ENCODE measurements at regions not wholly inside any gene's neighbourhood (a gene's known extent, or its start where the extent isn't known, plus 50 kb on each side); places are given as distances from the start of the nearest gene placed in this dataset.
"Not testable (repeated sequence)": the region's sequence is repeated elsewhere in the genome, so short reads cannot be mapped to it uniquely, and the experiment has no call there.

DNA sequence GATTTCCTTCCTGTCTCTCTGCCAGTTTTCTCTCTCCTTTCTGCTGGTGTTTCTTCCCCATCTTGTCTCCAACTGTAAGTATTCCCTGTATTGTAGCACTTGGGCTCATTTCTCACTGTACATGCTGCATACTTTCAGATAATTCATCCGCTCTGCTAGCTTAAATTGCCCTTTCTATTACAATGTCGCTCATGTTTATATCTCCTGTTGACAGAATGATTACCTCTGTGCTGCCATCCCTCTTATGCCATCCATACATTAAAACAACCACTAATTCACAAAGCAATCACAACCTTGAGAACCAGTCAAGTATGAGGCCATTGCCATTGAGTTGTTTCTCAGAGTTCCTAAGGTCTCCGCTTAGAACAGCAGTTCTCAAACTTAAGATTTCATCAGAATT, 107.5 kb upstream of the SOX2 start:
- no peak for DNase-seq

DNA sequence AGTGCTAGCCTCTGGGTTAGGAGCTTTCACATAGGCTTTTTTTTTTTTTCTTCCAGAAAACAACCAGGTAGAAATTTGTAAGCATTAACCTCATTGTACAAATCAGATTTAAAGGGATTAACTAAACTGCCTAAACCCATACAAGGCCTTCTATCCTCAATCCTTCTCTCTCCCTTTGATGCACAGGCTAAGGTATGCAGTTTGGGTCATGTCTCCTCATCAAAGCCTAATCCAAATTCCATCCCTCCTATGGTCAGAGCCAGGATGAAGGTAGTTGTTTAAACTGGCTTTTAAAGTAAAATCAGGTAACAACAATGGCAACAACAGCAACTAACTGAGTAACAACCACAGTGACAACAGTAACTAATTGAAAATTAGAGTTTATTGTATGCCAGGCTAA, 115.6 kb upstream of the SOX2 start:
- DNase-seq = no peak

DNA sequence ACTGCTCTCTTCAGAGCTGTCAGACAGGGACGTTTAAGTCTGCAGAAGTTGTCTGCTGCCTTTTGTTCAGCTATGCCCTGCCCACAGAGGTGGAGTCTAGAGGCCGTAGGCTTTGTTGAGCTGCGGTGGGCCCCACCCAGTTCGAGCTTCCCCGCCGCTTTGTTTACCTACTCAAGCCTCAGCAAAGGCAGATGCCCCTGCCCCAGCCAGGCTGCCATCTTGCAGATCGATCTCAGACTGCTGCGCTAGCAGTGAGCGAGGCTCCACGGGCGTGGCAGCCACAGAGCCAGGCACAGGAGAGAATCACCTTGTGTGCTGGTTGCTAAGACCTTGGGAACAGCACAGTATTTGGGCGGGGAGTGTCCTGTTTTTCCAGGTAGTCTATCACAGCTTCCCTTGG, 120.8 kb upstream of the SOX2 start:
- not testable (repeated sequence) for DNase-seq

DNA sequence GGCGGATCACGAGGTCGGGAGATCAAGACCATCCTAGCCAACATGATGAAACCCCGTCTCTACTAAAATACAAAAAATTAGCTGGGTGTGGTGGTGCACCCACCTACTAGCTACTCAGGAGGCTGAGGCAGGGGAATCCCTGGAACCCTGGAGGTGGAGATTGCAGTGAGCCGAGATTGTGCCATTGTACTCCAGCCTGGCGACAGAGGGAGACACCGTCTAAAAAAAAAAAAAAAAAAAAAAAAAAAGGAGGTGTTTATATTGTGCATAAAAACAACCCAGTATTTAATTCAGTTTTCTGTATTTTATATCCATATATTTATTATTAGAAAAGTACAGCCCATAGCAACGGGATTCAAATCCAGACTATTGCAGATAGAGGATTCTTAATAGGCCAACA, 129.1 kb upstream of the SOX2 start:
- DNase-seq = no peak

DNA sequence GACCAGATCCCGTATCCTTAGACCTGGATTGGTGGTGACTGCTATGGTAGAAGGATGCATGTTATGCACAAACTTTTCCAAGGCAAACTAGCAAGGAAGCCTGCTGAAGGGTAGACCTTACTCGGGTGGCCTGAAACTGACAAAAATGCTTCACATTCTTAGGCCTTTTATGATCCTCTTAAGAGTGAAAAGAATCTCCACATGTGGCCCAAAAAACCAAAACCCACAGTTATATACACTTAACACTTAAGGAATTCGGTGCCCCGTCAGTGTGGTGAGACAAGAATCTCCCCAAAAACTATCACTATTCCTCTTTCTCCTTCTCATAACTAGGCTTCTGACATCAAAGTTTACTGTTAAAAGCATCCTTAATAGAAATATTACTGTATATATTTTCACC, 130.1 kb upstream of the SOX2 start:
- no peak for DNase-seq

DNA sequence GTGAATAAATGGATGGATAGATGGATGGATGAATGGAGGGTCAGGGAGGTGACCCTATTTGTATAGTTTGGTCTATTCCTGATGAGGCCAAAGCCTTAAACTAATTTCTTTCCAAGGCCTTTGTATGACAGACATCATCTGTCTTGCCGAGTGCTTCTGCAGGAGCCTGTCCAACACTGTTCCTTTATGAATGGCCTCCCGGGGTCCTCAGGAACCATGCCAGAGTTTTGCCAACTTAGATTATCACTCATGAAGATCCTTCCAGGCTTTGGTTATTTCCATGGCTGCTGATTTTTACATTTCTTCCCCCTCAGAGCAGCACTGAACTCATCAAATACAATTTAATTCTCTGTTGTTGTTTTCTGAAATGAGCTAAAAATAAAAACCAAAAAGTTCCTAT, 133.0 kb upstream of the SOX2 start:
- no peak for DNase-seq

DNA sequence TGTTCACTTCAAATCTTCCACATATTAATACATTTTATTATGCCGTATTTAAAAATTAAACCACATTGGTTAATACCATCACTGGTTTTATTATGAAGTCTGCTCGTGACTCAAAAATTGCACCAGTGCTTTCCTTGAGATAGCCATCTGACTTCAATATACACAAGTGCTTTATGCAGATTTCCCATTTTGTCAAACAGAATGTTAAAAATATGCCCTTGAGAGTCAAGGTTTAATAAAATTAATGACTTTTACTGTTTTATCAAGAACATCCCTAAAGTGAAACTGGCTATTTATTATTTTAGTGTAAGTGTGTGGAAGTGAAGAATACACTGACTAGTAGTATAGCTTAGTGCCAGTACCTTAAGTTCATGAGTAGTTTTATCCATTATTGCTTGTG, 139.3 kb upstream of the SOX2 start:
- no peak for DNase-seq

DNA sequence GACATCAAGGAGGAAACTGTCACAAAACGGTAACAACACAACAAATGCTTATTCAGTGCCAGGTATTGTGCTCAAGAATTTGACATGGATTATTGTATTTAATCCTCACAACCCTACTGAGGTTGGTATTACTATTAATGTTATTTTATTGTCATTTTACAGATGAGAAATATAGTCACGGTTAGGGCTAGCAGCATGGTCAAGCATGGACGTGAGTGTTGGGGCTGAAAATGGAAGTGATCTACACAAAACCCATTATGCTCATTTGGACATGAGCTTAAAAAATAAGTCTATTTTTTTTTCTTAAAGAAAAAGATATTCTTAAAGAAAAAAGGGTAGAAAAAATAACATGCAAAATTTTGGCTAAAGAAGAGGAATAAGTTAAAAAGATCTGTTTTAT, 141.3 kb upstream of the SOX2 start:
- DNase-seq = no peak

DNA sequence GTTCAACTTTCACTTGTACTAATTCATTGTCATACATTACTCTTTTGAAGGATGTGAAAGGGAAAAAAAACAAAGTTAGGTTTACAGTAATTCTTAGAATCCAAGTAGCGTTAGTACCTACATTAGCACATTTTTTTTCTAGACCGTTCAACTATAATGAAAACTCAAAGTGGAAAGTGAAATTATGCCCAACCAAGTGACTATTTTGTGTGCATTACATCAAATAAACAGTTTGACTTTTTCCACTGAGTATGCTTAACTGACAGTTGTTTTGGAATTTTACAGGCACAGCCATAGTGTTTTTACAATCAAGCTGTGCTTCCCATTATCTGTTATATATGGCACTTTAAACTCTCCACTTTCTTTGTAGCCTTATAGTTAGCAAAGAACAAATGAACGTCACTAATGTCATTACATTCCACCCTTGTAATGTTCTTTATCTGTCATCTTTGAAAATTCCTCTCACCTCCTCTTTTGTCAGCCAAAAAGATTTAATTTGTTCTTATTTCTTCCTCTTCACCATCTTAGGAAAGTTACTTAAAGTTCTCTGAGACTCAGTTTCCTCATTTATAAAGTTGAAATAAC, 142.3 kb upstream of the SOX2 start:
- no peak for DNase-seq

DNA sequence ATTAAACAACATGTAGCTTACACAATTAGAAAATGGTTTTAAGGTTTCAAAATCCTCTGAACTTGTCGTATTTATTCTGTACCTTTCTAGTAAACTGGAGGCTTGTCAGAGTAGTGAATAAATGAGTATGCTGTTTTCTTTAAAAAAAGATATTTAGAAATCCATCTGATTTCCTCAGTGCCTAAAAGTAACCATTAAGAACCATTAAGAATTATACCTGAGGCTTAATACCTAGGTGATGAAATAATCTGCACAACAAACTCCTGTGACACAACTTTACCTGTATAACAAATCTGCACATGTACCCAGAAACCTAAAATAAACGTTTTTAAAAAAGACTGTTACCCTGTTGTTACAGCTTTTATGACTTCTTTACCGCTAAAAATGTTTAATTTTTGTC, 143.0 kb upstream of the SOX2 start:
- DNase-seq = no peak

DNA sequence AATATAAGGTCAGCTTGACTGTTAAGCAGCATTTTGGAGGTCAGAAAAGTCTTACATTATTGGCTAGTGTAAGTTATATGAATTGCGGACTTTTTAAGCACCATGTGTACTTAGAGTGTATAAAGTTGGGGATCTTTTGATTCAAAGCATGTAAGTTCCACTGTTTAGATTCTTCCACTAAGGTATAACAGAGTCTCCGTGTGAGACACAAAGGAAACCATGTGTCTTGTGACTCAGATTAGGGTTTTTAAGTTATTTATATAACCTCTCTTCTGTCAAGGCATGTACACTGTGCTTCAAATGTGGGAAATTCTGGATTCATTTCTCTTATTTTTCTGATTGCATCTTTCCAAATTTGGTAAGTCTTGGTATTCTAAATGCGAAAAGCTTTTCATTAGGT, 143.5 kb upstream of the SOX2 start:
- no peak for DNase-seq

DNA sequence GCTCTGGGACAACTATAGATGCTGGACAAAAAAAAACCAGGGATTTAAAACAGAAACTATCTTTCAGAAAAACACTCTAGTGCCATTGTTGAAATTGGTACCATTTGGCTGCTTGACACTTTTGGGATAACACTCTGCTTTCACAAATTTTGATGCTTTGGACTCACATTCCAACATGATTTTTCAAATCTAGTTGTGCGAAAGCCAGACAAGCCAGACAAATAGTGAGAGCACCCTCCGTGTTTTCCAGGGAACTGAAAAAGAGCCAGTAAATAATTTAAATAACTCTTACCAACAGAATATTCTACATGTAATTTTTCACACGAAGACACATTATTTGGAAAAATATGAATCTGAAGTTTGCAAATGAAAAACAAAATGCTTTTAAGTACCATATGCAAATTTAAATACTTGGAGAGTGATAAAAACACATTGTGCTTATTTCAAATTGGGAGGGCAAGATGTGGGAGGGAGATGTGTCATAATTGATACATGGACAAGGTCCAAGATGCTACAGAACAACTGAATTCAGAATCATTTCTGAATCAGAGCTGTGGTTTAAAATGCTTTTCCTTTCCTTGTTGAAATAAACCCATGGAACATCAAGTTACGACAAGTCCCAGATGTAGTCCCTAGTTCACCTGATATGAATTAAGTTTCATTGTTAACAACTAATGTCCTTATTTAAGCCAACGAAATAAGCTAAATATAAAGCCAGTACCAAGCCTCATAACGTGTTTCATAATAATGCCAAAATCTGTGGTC, 144.2 kb upstream of the SOX2 start:
- no peak for DNase-seq

DNA sequence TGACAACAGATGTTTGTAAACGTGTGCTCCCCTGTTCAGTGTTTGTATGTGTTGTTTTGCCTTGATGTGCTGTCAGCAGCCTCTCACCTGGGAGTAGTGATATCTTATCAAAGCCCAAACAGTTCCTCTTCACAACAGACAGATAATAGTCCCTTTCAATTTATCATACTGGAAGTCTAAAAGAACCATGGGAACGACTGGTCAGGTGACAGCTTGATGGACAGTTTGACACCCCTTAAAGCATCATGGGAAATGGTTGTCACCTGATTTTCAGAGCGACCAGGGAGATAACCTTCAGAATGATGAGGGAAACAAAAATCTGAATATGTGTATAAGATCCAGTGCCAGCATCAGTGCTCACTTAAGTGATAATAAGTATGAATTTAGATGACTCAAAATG, 146.3 kb upstream of the SOX2 start:
- no peak for DNase-seq

DNA sequence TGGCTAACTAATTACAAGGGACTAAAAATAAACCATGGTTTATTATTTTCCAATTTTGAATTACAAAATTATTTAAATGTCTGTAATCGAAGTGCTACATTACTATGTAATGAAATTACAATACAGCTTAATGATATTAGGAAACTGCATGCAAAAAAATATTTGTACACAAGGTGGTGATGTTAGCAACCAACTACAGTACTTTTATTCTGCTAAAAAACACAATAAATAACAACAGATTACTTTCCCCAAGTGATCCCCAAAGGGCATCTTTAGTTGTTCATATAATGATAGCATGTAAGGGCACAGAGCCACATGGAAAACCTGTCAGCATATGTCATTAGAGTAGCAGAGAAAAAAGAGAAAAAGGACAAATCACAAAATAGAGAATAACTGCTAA, 147.5 kb upstream of the SOX2 start:
- no peak for DNase-seq

DNA sequence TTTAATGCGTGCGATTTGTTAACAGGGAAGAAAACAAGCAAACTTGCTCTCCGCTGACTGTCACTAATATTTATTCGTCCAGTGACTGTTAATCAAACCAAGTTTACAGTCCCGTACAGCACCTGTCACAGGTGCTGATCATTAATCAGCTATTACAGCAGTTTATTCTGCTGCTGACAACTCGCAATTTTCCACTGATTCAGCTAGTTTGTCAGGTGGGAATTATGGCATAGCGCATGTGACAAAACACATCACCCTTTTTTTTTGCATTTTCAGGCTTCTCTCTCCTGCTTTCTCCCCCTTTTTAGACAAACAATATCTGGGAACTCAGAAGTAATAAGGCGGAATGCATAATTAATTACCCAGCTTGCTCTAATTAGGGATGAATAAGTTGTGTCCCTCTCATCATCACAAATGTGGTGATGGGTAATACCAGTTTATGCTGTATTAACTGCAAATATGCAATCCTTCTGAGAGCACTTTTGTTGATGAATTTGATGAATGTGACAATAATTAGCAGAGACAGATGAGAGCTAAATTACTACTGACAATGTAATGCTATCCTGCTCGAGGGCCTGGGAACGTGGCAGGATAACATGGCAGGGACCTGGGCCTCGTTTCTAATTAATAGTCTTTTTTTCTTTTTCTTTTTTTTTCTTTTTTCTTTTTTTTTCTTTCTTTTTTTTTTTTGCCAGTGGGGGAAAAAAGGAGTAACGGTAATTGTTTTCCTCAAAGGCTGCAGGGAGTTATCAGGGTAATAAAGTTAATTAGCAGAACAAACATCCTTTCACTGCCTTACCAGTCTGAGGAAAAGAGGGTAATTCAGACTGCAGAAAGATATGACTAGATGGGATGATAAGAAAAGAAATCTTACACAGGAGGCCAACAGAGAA, 150.3 kb upstream of the SOX2 start:
- no peak for DNase-seq

DNA sequence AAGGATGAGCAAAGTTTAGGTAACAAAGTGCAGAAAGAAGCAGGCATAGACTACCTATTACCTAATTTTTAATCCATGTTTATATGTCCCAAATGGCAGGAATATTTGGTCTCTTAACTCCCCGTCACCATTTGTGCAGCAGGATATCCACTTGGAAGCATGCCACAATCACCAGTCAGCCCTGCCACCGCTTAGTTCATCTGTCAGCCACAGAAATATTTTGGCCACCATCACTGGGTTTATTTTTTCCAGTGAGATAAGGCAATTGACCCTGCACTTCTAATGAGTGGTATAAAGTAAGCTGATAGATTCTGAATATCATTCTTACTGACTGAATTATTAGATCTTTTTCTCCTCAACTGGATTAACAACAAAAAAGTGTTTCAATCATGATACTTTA, 152.9 kb upstream of the SOX2 start:
- no peak for DNase-seq

DNA sequence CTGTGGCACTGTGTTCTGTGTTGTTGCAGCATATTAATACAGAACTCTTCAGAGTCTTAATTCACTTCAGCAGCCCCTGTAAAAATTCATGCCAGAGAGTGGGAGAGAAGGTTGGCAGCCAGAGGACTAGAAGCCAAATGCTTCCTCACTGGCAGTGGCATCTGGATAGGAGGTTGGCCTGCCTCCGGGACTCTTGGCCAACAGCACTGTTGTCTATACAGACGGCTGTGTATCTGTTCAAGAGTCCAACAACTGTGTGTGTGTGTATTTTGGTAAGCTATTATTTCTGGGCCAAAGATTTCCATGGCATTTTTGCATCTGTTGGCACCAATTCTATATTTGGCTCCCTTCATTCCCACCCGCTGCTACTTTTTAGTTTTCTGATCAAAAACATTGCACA, 156.0 kb upstream of the SOX2 start:
- no peak for DNase-seq

DNA sequence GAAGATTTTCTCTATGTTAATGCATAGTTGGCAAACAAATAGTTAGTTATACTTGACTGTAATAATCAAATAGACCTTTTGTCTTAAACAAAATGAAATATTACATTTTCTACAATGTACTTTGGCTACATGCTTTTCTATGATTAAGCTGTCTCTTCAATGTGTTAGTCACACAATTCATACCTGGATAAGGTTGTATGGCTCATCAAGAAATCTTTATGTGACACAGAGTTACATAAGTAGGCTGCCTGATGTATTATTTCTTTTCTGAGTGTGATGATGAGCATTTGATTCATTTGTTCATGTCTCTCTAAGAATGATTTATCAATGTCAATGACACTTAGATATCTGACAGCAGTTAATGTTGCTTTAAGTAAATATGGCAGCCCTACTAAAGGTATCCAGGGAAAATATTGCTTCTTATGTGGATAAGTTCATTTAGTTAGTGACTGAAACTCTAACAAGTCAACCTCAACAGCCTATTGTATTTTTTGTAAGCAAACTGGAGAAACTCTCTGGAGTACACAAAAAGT, 157.4 kb upstream of the SOX2 start:
- no peak for DNase-seq

DNA sequence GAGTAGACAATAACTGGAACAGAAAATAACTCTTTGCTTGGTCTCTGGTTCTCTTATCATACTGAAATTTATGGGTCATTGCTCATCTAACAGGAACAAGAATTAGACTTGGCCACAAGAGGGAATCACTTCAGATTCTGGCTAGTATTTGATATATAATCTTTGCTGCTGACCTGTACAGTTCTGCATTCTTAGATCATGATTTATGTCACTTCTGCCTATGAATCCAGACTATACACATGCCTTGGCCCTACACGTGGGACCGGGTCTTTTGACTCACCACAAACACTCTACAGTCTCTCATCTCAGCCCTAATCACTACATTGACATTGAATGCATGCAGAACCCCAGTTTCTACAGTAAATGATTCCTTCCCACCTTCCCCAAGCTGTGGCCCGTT, 162.5 kb upstream of the SOX2 start:
- DNase-seq = no peak

DNA sequence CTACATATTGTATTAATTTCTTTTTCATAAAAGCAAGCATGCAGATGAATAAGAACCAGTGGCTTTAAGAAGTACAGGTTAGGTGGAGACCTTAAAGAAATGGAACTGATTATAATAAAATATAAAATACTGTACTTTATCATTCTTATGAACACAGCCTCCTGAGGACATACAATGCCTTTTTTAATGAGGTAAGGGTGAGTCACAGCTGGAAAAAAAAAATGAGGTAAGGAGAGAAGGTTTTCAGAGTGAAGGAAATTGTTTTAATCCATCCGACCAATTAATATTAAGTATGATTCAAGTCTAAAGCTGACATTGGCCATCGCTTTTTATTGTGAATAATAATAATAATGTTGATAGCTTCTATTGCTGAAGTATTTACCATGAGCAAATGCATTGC, 170.3 kb upstream of the SOX2 start:
- DNase-seq = no peak

DNA sequence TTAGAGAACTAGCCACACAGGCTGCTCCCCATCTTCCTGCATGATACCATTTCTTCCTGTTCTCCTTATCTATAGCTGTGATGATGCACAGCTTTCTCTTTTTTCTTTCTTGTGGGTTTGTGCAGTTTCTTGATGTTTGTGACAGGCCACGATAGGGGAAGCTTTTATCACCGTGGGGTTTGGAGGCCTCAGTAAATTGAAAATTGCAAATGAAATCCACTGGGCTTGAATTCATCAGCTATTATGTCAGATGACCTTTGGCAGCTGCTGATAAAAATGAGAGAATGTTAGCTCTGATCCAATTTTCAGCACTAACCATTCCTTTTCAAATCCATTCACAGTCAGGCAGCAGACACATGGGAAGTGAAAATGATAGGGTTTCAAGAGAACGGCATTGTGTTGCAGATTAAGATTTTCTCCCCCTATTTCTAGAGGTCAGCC, 176.9 kb upstream of the SOX2 start:
- DNase-seq = no peak

DNA sequence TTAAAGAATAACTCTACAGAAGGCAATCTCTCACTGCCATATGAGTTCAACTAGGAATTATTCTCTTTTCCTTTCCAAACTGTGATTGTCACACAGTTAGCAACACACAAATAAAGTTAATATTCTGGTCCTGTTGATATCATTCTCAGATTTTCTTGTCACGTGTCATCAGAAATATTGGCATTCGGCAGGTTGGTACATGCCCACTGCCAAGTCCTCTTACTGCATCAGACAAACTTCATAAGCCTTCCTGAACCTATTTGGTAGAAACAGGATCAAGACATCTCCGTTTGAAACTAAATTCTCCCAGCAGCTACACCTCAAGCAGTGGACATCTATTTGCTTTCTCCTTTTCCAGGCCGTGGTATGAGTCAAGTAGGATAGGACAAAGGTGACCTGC, 177.9 kb upstream of the SOX2 start:
- no peak for DNase-seq

DNA sequence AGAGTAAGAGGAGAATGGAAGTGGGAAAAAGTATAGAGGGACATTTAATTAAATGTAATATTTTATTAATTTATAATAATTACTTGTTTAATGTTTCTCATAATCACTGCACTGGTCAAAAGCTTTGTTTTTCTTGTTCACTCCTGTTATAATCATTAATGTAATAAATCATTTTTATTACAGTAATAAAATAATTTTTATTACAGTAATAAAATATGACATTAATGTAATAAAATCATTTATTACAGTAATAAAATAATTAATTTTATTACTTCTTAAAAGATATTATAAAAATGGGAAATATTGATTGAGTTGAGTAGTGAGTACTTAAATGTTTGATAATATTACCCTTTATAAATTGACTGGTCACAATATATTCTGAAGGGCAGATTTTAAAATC, 181.1 kb upstream of the SOX2 start:
- no peak for DNase-seq

DNA sequence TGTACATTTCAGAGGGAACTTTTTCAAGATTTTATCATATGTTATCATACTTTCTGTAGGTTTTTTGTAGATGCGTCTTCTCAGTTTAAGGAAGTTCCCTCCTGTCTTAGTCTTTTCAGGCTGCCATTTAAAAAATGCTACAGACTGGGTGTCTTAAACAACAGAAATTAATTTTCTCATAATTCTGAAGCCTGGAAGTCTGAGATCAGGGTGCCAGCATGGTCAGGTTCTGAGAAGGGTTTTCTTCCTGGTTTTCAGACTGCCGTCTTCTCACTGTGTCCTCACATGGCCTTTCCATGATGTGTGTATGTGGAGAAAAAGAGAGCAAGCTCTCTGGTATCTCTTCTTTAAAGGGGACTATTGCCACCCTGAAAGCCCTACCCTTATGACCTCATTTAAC, 189.9 kb upstream of the SOX2 start:
- DNase-seq = no peak

All from stimulated activated CD4-positive, alpha-beta T cell treated with anti-CD3 and anti-CD28 coated beads, Interleukin-4, amount 100 ng/mL, for 4 hours (primary cell).